ENCODE measurements at regions not wholly inside any gene's neighbourhood (a gene's known extent, or its start where the extent isn't known, plus 50 kb on each side); places are given as distances from the start of the nearest gene placed in this dataset.

- TF ChIP-seq CTCF (IDR thresholded peaks at IDR 0.05) (no peak), POLR2A (IDR thresholded peaks at IDR 0.05) (no peak)
These were observed 332.9 kb downstream of the EIPR1 start for GRCh38 chr2:3044587-3045317.

Data from uterus (tissue), 2 donors.